ENCODE measurements at regions not wholly inside any gene's neighbourhood (a gene's known extent, or its start where the extent isn't known, plus 50 kb on each side); places are given as distances from the start of the nearest gene placed in this dataset.

GRCh38 chr14:26281280-26281998 is 316.4 kb downstream of the NOVA1 start:
- POLR2A ChIA-PET, result no interaction called here
- FAIRE-seq, result no peak
- peak overlapping the region; percentile 63 for H2AFZ ChIP-seq (ENCODE audit: low read depth, low read length)

More at GRCh38 chr14:26281280-26281998, 316.4 kb downstream of the NOVA1 start:
- dilution Hi-C loops (cut with MboI; ENCODE audit: extremely low pct_ligation_motif_present, low sequenced_read_pairs), result no loop called here
- TF ChIP-seq POLR2AphosphoS5 (IDR thresholded peaks at IDR 0.05; ENCODE audit: insufficient read depth, low read depth, low read length) (no peak), EZH2 (IDR thresholded peaks at IDR 0.05; ENCODE audit: borderline replicate concordance, low read depth, low read length, severe bottlenecking) (no peak), MYC (IDR thresholded peaks at IDR 0.05; ENCODE audit: low read depth, low read length) (no peak), FOS (IDR thresholded peaks at IDR 0.05; ENCODE audit: borderline replicate concordance, insufficient read depth, low read length) (no peak), POLR2A (IDR thresholded peaks at IDR 0.05; ENCODE audit: low read depth, low read length) (no peak), JUN (IDR thresholded peaks at IDR 0.05; ENCODE audit: borderline replicate concordance, insufficient read depth, insufficient read length, low read depth) (no peak), CTCF (IDR thresholded peaks at IDR 0.05; ENCODE audit: extremely low read depth in 1 of 2, insufficient read depth in 1 of 2, low read depth in 1 of 2, low read length in 2 of 2) (no peak), GATA2 (IDR thresholded peaks at IDR 0.05; ENCODE audit: insufficient read depth, insufficient read length, low read depth, low read length) (no peak)
- TF ChIP-seq, protein P1, sequence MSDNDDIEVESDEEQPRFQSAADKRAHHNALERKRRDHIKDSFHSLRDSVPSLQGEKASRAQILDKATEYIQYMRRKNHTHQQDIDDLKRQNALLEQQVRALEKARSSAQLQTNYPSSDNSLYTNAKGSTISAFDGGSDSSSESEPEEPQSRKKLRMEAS (IDR thresholded peaks at IDR 0.05; ENCODE audit: insufficient read depth, insufficient read length), result no peak
- H3K36me3 ChIP-seq (ENCODE audit: control insufficient read depth in 2 of 2, extremely low read depth in 1 of 2, insufficient read depth in 2 of 2, low read length in 2 of 2), result no peaks in the 10 kb centered on the region
- intact Hi-C loops (cut with micrococcal nuclease), result no loop called here
- H3K4me2 ChIP-seq (ENCODE audit: insufficient read depth, low read length), result no peak overlapping the region
- no peaks in the 10 kb centered on the region for H3K79me2 ChIP-seq (ENCODE audit: control insufficient read depth, insufficient read depth, low read length)
- H3K4me3 ChIP-seq (replicated peaks in 1 of 3; ENCODE audit: insufficient read depth in 1 of 3, low read depth in 1 of 3, low read length in 3 of 3), result no peak overlapping the region
- CTCF ChIA-PET, result interaction anchor here (1.1 to 1.3 kb wide), 2 partner anchors 118 to 448 kb away, joined by 3 read pairs; no protein-coding TSS in a partner anchor
- no peaks in the 10 kb centered on the region for H4K20me1 ChIP-seq (replicated peaks; ENCODE audit: control insufficient read depth, extremely low read depth, insufficient read depth, low read length)
- no peaks in the 10 kb centered on the region for H3K9me3 ChIP-seq (replicated peaks; ENCODE audit: control insufficient read depth, insufficient read depth, low read length)
- H3K9ac ChIP-seq (replicated peaks; ENCODE audit: extremely low read depth, insufficient read depth, low read length), result no peak overlapping the region
- H3K27me3 ChIP-seq (ENCODE audit: control insufficient read depth in 2 of 2, insufficient read depth in 2 of 2, low read length in 2 of 2), result no peaks in the 10 kb centered on the region
- H3K9me1 ChIP-seq (replicated peaks; ENCODE audit: control insufficient read depth, extremely low read depth, insufficient read depth, low read length), result no peaks in the 10 kb centered on the region
- no TSS peak for BruUV-seq (replicated peaks)
- no peak overlapping the region for H3K27ac ChIP-seq (ENCODE audit: insufficient read depth, low read depth, low read length)
- no peaks in the 10 kb centered on the region for H3K4me1 ChIP-seq (ENCODE audit: control insufficient read depth, extremely low read depth, insufficient read depth, low read length)
- DNase-seq (ENCODE audit: low read depth, low spot score), result no peak
